ENCODE measurements at regions not wholly inside any gene's neighbourhood (a gene's known extent, or its start where the extent isn't known, plus 50 kb on each side); places are given as distances from the start of the nearest gene placed in this dataset.

GRCh38 chrX:40449396-40449795 is 131.4 kb upstream of the ATP6AP2 start:
- no peak for TF ChIP-seq CTCF (IDR thresholded peaks at IDR 0.05; ENCODE audit: borderline replicate concordance, extremely low read depth, low read length, poor library complexity, severe bottlenecking)
- TF ChIP-seq EZH2 (IDR thresholded peaks at IDR 0.05; ENCODE audit: borderline replicate concordance, low read depth, low read length, severe bottlenecking): no peak
